HepG2 (cell line): ENCODE measurements at regions not wholly inside any gene's neighbourhood (a gene's known extent, or its start where the extent isn't known, plus 50 kb on each side); places are given as distances from the start of the nearest gene placed in this dataset.
A peak's percentile ranks its signal among the peaks of the same experiment; 100 is the strongest.

Experiments used
- AHDC1 ChIP-seq: sonication (generic); formaldehyde crosslinking; IDR thresholded peaks from 2 replicates; pipeline ENCODE4 v1.5.1; 2020; ENCODE audit warnings: mild to moderate bottlenecking, missing genetic modification reagents, borderline replicate concordance
- DZIP1 ChIP-seq: sonication (generic); formaldehyde crosslinking; IDR thresholded peaks from 2 replicates; pipeline ENCODE4 v1.5.0; 2020; ENCODE audit warnings: mild to moderate bottlenecking, missing genetic modification reagents
- E2F2 ChIP-seq: sonication (generic); formaldehyde crosslinking; IDR thresholded peaks from 2 replicates; pipeline ENCODE4 v1.4.0; 2020; ENCODE audit warnings: missing genetic modification reagents, borderline replicate concordance
- HNF4G ChIP-seq, 2 experiments: sonication (generic) in 1 of 2; formaldehyde crosslinking in 1 of 2; IDR thresholded peaks; 2 replicates each; pipeline versions ENCODE4 v1.4.0 to v1.6.1; 2011 to 2020; ENCODE audit warnings: borderline replicate concordance in 2 of 2, low read depth in 2 of 2, mild to moderate bottlenecking in 2 of 2, low read length in 1 of 2, missing genetic modification reagents in 1 of 2, moderate library complexity in 1 of 2
- PRDM15 ChIP-seq: sonication (generic); formaldehyde crosslinking; IDR thresholded peaks from 2 replicates; pipeline ENCODE4 v1.4.0; 2020; ENCODE audit warnings: missing genetic modification reagents
- TEAD2 ChIP-seq: sonication (generic); formaldehyde crosslinking; IDR thresholded peaks from 2 replicates; pipeline ENCODE4 v1.9.0; 2021; ENCODE audit warnings: missing genetic modification reagents
- ZBTB25 ChIP-seq: IDR thresholded peaks from 2 replicates; pipeline ENCODE4 v1.6.1; 2018; ENCODE audit warnings: missing genetic modification reagents
- ZBTB34 ChIP-seq: sonication (generic); formaldehyde crosslinking; IDR thresholded peaks from 2 replicates; pipeline ENCODE4 v1.8.0; 2022; ENCODE audit warnings: mild to moderate bottlenecking, missing genetic modification reagents
- ZNF552 ChIP-seq: sonication (generic); formaldehyde crosslinking; IDR thresholded peaks from 2 replicates; pipeline ENCODE4 v1.9.0; 2022; ENCODE audit warnings: missing genetic modification reagents, mild to moderate bottlenecking, borderline replicate concordance

- TF ChIP-seq PRDM15 (CRISPR knock-in tag) (no peak), ZNF552 (peak; percentile 77; the same call in 1 of the 2 replicates), ZBTB25 (CRISPR knock-in tag) (peak; percentile 94; the same call in 1 of the 2 replicates), E2F2 (CRISPR knock-in tag) (no peak), ZBTB34 (CRISPR knock-in tag) (peak; percentile 72), AHDC1 (CRISPR knock-in tag) (peak; percentile 89; the same call in 1 of the 2 replicates), DZIP1 (CRISPR knock-in tag) (no peak), TEAD2 (CRISPR knock-in tag) (peak; percentile 75; the same call in 1 of the 2 replicates), HNF4G (IDR thresholded peaks at IDR 0.05; ENCODE audit: borderline replicate concordance, low read depth, low read length) (peak; percentile 91; the same call in 1 of the 2 replicates), HNF4G (CRISPR knock-in tag; IDR thresholded peaks at IDR 0.05; ENCODE audit: borderline replicate concordance, low read depth) (0 out of 2 replicates have a peak, but pooled peaks have one; percentile 36)
These were observed 187.1 kb upstream of the HAAO start (continued) for GRCh38 chr2:42979416-42979869.
